ENCODE measurements at regions not wholly inside any gene's neighbourhood (a gene's known extent, or its start where the extent isn't known, plus 50 kb on each side); places are given as distances from the start of the nearest gene placed in this dataset.
"Not testable (repeated sequence)": the region's sequence is repeated elsewhere in the genome, so short reads cannot be mapped to it uniquely, and the experiment has no call there.

DNA sequence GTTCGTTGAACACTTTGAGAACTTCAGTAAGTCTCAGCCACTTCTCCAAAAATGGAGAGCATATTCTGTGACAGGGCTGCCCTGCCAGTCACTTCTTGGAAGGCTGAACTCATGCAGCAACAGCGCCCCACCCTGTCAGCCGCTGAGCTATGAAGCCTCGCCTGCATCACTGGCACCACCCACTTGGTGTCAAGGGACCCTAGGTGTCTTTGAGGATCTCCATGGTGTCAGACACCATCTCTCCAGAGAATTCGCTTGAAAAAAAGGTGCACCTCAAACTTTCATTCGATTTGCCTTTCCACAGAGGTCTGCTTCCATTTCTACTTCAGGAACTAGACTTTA lies 351.5 kb downstream of the SPATA31A6 start:
- TF ChIP-seq, protein P1, sequence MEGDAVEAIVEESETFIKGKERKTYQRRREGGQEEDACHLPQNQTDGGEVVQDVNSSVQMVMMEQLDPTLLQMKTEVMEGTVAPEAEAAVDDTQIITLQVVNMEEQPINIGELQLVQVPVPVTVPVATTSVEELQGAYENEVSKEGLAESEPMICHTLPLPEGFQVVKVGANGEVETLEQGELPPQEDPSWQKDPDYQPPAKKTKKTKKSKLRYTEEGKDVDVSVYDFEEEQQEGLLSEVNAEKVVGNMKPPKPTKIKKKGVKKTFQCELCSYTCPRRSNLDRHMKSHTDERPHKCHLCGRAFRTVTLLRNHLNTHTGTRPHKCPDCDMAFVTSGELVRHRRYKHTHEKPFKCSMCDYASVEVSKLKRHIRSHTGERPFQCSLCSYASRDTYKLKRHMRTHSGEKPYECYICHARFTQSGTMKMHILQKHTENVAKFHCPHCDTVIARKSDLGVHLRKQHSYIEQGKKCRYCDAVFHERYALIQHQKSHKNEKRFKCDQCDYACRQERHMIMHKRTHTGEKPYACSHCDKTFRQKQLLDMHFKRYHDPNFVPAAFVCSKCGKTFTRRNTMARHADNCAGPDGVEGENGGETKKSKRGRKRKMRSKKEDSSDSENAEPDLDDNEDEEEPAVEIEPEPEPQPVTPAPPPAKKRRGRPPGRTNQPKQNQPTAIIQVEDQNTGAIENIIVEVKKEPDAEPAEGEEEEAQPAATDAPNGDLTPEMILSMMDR (conservative IDR thresholded peaks at IDR 0.05): not testable (repeated sequence)
- TF ChIP-seq EZH2 (IDR thresholded peaks at IDR 0.05; ENCODE audit: low read depth): not testable (repeated sequence)

All from PC-9 (cell line).